SK-N-MC (cell line): ENCODE measurements at regions not wholly inside any gene's neighbourhood (a gene's known extent, or its start where the extent isn't known, plus 50 kb on each side); places are given as distances from the start of the nearest gene placed in this dataset.

Experiments
- EZH2 ChIP-seq: fragments of 200-600 bp; sonication (generic); IDR thresholded peaks from one replicate; pipeline ENCODE4 v1.6.1; 2017; ENCODE audit warnings: antibody characterized with exemption
- POLR2AphosphoS5 ChIP-seq: IDR thresholded peaks from 2 replicates; pipeline ENCODE4 v1.6.1; 2012; ENCODE audit warnings: mild to moderate bottlenecking, low read depth, low read length, borderline replicate concordance

DNA sequence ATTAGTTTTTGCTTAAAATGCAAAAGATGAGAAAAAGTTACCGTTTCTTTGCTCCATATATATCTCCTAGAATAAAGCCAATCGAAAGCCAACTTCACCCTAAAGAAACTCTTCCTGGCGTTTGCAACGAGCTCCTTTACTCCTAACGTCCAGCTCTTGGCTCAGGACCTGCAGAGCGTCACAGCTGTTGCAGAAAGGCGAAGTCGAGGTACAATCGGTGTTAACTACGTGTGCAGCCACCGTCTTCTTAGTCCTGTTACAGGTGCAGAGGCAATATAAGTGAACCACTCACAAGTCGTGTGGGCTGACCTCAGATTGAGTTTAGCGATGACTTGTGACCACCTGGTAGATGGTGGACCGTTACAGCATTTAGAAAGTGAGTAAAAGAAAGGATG is 113.1 kb downstream of the TRIM27 start:
- TF ChIP-seq EZH2: no peak
- no peak for TF ChIP-seq POLR2AphosphoS5
